GM10266 (cell line): ENCODE measurements at regions not wholly inside any gene's neighbourhood (a gene's known extent, or its start where the extent isn't known, plus 50 kb on each side); places are given as distances from the start of the nearest gene placed in this dataset.

ENCODE experiments used
- DNase-seq: peaks from one replicate; pipeline ENCODE4 v3.0.0; 2012; ENCODE audit errors: extremely low spot score
- TF ChIP-seq, protein P1 (sequence below): IDR thresholded peaks from 2 replicates; pipeline ENCODE4 v1.5.1; 2012; ENCODE audit warnings: mild to moderate bottlenecking, low read depth; ENCODE audit not compliant: control insufficient read depth, insufficient read depth; ENCODE audit errors: missing control alignments

DNA sequence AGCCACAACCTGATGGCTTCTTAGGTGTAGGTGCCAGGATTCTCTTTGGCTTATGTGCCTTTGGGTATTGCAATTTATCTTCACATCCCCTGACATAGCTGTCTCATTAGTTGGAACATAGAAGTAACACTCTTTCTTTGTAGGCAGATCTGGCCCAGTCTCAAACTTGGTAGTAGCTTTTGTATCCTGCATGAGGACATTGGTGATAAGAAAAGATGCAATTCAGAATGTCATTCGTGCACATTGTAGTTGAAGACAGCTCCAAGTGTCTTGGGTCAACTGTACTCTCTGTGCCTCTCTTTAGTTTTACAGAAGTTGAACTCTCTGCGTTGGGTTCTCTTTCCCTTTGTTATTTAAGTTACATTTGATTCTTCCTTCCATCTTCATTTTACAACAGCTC, 69.6 kb upstream of the BCL11A start:
- DNase-seq = no peak
- TF ChIP-seq, protein P1, sequence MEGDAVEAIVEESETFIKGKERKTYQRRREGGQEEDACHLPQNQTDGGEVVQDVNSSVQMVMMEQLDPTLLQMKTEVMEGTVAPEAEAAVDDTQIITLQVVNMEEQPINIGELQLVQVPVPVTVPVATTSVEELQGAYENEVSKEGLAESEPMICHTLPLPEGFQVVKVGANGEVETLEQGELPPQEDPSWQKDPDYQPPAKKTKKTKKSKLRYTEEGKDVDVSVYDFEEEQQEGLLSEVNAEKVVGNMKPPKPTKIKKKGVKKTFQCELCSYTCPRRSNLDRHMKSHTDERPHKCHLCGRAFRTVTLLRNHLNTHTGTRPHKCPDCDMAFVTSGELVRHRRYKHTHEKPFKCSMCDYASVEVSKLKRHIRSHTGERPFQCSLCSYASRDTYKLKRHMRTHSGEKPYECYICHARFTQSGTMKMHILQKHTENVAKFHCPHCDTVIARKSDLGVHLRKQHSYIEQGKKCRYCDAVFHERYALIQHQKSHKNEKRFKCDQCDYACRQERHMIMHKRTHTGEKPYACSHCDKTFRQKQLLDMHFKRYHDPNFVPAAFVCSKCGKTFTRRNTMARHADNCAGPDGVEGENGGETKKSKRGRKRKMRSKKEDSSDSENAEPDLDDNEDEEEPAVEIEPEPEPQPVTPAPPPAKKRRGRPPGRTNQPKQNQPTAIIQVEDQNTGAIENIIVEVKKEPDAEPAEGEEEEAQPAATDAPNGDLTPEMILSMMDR = no peak

- no peak for DNase-seq
- TF ChIP-seq, protein P1 = no peak
These were observed 74.0 kb upstream of the BCL11A start for GRCh38 chr2:60627412-60627811.

DNA sequence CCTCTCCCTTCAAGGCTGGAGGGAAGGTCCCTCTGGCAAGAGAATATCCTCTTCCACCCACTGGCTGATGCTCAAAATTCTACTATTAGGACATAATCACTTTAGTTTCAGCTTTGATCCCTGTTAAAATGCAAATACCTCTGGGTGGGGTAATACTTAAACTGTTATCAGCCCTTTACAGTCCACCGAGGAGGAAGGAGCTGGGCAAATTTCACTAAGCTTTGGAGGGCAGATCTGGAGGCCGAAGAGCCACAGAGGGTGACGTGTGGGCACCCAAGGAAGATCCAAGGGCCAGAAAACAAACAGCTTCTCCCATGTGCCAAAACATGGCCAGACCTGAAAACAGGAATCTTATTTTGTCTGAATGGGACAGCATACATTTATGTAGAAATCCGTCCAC, 74.6 kb upstream of the BCL11A start:
- TF ChIP-seq, protein P1 = no peak
- no peak for DNase-seq

GRCh38 chr2:60628615-60629304, 75.3 kb upstream of the BCL11A start:
- TF ChIP-seq, protein P1 = no peak
- DNase-seq = no peak

DNA sequence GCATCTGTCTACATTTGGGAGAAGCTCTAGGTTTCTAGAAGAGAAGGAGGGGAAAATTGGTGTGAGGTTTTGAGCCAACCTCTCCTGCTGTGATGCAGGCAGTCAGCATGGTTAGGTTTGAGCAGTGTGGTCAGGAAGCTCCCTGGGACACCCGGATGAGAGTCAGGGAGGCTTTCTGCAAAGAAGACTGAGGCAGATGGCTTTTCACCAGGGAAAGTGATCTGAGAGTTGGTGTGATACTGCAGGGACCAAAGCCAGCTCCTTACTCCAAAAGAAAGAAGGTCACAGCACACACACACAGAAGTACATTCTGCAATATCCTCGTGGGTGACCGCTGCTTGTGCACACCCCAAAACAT, 75.8 kb upstream of the BCL11A start:
- no peak for DNase-seq
- TF ChIP-seq, protein P1 = no peak

DNA sequence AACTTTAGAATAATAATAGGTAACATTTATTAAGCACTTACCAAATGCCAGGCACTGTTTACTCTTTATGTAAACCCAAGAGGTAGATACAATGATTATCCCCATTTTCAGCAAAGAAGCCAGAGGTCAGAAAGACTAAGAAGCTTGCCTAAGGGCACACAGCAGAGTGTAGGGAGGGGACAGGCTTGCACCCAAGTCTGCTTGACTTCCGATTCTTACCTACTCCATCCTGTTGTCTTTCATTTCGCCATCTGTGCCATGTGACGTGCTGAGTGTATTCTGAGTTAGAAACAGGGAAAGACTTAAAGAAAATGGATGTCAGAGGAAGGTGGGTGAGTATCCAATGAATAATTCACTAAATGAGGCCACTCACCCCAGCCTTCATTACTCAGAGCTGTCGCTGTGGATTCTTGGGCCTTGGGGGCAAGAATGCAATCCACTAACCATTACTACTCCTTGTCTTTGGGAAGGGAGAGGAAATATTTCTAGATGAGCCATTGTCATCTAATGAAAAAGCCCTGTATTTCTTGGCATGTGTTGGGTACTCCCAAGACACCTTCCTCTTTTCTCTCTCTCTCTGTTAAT, 76.4 kb upstream of the BCL11A start:
- TF ChIP-seq, protein P1 = no peak
- no peak for DNase-seq

DNA sequence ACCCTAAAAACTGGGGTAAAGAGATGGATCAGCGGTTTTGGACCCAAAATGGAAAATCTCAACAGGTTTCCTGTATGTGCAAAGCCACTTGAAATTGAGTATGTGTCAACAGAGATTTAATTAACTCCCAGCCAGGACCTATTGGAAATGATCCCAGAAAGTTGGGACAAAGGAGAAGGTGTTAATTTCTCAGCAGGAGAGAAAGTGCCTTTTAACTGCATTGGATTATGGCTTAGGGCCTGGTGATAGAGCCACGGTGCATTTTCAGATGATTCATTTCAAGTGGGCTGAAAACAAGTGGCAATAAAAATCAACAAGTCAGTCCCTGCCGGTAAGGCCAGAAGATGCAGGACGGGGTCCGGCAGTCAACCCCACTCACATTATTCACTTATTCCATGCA, 80.2 kb upstream of the BCL11A start:
- TF ChIP-seq, protein P1 = no peak
- no peak for DNase-seq
